ENCODE measurements at regions not wholly inside any gene's neighbourhood (a gene's known extent, or its start where the extent isn't known, plus 50 kb on each side); places are given as distances from the start of the nearest gene placed in this dataset.
"Not testable (repeated sequence)": the region's sequence is repeated elsewhere in the genome, so short reads cannot be mapped to it uniquely, and the experiment has no call there.

GRCh38 chr11:19617696-19618523, 94.7 kb upstream of the NAV2 start:
- DNase-seq: no peak

DNA sequence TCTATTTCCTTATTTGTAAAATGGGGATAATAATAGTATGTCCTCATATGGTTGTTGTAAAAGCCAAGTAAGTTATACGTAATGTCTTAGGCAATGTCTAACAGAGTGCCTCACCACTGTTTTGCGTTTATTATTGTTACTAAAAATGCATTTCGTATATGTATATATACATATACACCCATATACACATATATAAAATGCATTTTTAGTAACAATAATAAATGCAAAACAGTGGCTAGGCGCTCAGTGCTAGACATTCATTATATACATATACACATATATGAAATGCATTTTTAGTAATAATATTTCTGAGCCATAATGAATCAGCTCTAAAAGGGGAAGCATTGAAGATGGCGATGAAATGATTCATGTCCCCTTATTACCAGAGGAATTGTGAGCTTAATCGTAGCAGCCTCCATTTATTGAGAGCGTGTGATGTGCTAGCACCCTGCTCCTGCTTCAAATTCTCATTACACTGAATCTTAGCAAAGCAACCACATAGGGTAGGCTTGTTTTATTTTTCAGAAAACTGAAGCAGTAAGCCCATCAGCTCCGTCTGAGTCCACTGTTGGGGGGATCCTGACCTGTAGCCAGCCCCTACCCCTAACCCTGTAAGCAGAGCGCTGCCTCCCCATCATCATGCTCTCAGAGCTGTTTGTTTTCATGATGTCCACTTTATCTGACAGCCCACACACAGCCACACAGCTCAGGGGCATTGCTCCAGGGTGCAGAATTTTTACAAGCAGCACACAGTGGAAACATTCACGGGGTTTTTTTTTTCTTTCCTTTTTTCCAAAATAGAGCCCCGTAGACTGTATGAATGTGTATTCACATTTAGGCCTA, 97.1 kb upstream of the NAV2 start:
- DNase-seq: no peak

GRCh38 chr11:19614370-19614940, 98.2 kb upstream of the NAV2 start:
- no peak for DNase-seq

DNA sequence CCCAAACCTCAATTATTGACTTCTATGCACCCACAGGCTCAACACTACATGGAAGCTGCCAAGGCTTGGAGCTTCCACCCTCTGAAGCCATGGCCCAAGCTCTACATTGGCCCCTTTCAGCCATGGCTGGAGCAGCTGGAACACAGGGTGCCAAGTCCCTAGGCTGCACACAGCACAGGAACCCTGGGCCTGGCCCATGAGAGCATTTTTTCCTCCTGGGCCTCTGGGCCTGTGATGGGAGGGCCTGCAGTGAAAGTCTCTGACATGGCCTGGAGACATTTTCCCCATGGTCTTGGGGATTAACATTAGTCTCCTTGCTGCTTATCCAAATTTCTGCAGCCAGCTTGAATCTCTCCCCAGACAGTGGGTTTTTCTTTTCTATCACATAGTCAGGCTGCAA, 100.6 kb upstream of the NAV2 start:
- not testable (repeated sequence) for DNase-seq

DNA sequence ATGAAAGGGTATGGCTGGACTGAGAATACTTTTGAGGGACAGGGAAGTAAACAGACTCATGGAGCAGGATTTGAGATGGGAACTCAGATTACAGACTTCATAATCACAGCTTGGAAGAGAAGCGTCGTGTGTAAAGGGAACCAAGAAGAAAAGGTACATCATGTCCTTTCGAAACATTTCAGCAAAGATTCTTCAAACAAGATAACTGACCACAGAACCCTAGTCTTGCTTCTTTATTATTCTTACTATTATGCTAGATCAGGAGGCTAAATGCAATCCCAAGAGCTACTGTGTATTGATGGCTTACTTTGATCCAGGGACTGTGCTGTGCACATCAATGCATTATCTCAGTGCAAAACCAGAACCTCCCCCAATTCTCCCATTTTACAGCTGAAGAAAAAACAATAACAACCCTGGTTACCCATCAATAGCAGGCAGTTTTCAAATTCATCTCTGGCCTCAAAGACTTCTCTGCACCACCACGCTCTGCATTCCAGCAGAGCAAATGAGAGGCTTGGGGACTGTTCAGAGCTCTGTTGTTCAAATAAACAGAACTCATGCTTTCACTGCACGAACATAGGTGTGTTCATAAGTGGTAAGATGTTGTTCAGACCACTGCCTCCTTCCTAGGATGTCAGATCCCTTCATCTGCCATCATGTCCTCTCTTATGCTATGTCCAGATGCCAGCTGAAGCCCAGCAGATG, 104.8 kb upstream of the NAV2 start:
- no peak for DNase-seq

- DNase-seq: no peak
Observed at GRCh38 chr11:19606856-19607655, 105.6 kb upstream of the NAV2 start.

- no peak for DNase-seq
Observed at GRCh38 chr11:19605520-19606371, 106.9 kb upstream of the NAV2 start.

GRCh38 chr11:19604679-19605375, 107.8 kb upstream of the NAV2 start:
- no peak for DNase-seq

DNA sequence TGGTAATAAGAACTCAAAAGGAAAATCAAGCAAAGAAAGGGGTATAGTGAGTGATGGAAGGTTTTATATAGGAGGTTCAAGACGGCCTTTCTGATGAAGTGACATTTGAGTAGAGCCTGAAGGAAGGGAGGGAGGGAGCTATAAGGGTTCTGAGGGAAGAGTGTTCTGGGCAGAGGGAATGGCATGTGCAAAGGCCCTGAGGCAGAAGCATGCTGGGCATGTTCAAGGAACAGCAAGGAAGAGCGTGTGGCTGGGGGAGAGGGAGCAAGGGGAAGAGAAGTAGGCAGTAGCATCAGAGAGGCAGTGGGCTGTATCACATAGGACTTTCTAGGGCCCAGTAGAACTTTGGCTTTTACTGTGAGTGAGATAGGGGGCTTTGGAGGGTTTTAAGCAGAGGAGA, 108.9 kb upstream of the NAV2 start:
- DNase-seq: no peak

GRCh38 chr11:19602891-19603290, 109.7 kb upstream of the NAV2 start:
- DNase-seq: no peak

GRCh38 chr11:19602406-19602805, 110.2 kb upstream of the NAV2 start:
- no peak for DNase-seq

GRCh38 chr11:19601235-19601634, 111.4 kb upstream of the NAV2 start:
- DNase-seq: no peak

- DNase-seq: no peak
Observed at GRCh38 chr11:19599681-19600080, 113.0 kb upstream of the NAV2 start.

- no peak for DNase-seq
Observed at GRCh38 chr11:19598876-19599486, 113.7 kb upstream of the NAV2 start.

GRCh38 chr11:19598456-19598855, 114.2 kb upstream of the NAV2 start:
- DNase-seq: no peak

DNA sequence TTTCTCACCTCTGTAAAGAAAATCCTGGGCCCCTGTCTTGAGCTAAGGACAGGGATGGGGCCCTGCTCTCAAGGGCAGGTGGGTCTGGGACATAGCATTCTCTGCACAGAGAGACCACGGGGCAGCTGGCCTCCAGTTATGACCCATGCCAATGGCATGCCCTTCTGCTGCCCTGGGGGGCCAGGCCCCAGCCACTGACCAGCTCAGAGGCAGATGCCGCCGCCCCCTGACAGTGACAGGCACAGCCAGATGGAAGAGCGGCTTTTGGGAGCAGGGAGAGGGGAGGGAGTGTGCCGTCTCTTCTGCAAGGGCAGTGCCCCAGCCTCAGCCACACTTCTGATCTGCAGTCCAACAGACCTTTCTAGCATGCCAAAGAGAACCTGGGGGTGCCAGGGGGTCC, 114.8 kb upstream of the NAV2 start:
- DNase-seq: no peak

DNA sequence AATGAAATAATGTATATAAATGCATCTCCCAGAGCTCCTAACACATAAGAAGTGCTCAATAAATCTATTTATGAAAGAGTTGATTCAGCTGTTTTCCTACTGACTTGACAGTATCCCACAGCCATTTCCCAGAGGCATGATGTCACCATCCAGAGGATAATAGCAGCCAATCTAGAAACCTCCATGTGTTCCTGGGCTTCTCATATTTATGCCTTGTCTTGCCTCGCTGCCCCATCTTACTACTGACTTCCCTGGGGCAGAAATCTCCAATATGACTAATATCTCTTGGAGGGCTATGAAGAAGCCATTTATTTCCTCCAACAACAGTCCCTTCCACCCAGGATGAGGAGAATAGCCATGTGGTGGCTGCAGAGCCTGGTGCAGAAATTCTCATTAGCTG, 115.4 kb upstream of the NAV2 start:
- DNase-seq: no peak

GRCh38 chr11:19595840-19596751, 116.5 kb upstream of the NAV2 start:
- DNase-seq: no peak

DNA sequence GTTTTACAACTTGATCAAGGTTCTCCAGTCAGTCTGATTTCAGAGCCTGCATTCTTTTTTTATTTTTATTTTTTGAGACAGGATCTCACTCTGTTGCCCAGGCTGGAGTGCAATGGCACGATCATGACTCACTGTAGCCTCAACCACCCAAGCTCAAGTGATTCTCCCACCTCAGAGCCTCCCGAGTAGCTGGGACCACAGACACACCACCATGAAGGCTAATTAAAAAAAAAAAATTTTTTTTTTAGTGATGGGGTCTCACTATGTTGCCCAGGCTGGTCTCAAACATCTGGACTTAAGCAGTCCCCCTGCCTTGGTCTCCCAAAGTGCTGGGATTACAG, 117.2 kb upstream of the NAV2 start:
- no peak for DNase-seq

All from NCI-H187 treated with DMSO at 0.1 percent for 48 hours (cell line).